GM12878 (cell line): ENCODE measurements at regions not wholly inside any gene's neighbourhood (a gene's known extent, or its start where the extent isn't known, plus 50 kb on each side); places are given as distances from the start of the nearest gene placed in this dataset.

ENCODE experiments used
- ATAC-seq: fragments of 200-7000 bp; cut with Tn5 transposase; 3 replicates; pipeline ENCODE4 v1.9.1; 2020; ENCODE audit warnings: mild to moderate bottlenecking, moderate library complexity
- BruUV-seq: library from RNA; stranded (reverse); fragments of 400-500 nt; replicated peaks from 2 replicates; lab custom pipeline; 2021; lab: Mats Ljungman, UMichigan
- CTCF ChIA-PET: fragments of 300-600 bp; sonication (Branson Sonifier 250); formaldehyde crosslinking; extraction: SDS; loops from one replicate; lab custom pipeline; 2021; ENCODE audit warnings: inconsistent platforms; lab: Yijun Ruan, JAX
- POLR2A ChIA-PET: fragments of 350-600 bp; formaldehyde crosslinking; extraction: SDS; loops from one replicate; lab custom pipeline; 2021; ENCODE audit warnings: inconsistent platforms; lab: Charles Lee
- RAD21 ChIA-PET: fragments of 300-600 bp; sonication (Branson Sonifier 250); formaldehyde crosslinking; loops from one replicate; lab custom pipeline; 2023; ENCODE audit warnings: antibody characterized with exemption; ENCODE audit not compliant: unreplicated experiment; lab: Charles Lee
- SMC1A ChIA-PET: fragments of 300-600 bp; sonication (Branson Sonifier 250); formaldehyde crosslinking; loops from one replicate; lab custom pipeline; 2023; ENCODE audit not compliant: unreplicated experiment, uncharacterized antibody; lab: Charles Lee
- DNase-seq: peaks from one replicate; pipeline ENCODE4 v3.0.0-alpha.2; 2011; ENCODE audit warnings: low read depth, low spot score
- FAIRE-seq: peaks from 3 replicates; lab custom pipeline; 2011; peaks lifted over from hg19 to GRCh38; lab: Jason Lieb, UNC
- H2AFZ ChIP-seq: 2 replicates; pipeline ENCODE4 v1.6.0; 2011; ENCODE audit warnings: low read depth, low read length, control low read depth; ENCODE audit not compliant: control insufficient read depth
- H3K27ac ChIP-seq: 2 replicates; pipeline ENCODE4 v1.5.1; 2011; ENCODE audit warnings: control low read depth; ENCODE audit not compliant: control insufficient read depth, insufficient read depth
- H3K27me3 ChIP-seq, 2 experiments: replicated peaks in 1 of 2; 2 replicates each; pipeline versions ENCODE4 v1.6.0 to v1.6.1; 2011; ENCODE audit warnings: low read length in 1 of 2; ENCODE audit not compliant: control insufficient read depth in 2 of 2, insufficient read depth in 2 of 2
- H3K36me3 ChIP-seq, 2 experiments: 2 replicates each; pipeline ENCODE4 v1.5.1; 2011; ENCODE audit warnings: low read length in 1 of 2; ENCODE audit not compliant: control insufficient read depth in 2 of 2, insufficient read depth in 2 of 2
- H3K4me1 ChIP-seq: 2 replicates; pipeline ENCODE4 v1.6.1; 2011; ENCODE audit warnings: mild to moderate bottlenecking, low read length, moderate library complexity, mixed read lengths; ENCODE audit not compliant: control insufficient read depth, insufficient read depth
- H3K4me2 ChIP-seq: 2 replicates; pipeline ENCODE4 v1.6.0; 2011; ENCODE audit warnings: control low read depth; ENCODE audit not compliant: control insufficient read depth, insufficient read depth
- H3K4me3 ChIP-seq: fragments of 200-600 bp; sonication (generic); 2 replicates; pipeline ENCODE4 v1.5.1; 2016
- H3K79me2 ChIP-seq: 2 replicates; pipeline ENCODE4 v1.6.0; 2011; ENCODE audit warnings: low read length; ENCODE audit not compliant: control insufficient read depth, insufficient read depth
- H3K9ac ChIP-seq: 2 replicates; pipeline ENCODE4 v1.8.0; 2011; ENCODE audit warnings: low read length, control low read depth, mixed read lengths; ENCODE audit not compliant: control insufficient read depth, insufficient read depth
- H3K9me3 ChIP-seq: replicated peaks from 3 replicates; pipeline ENCODE4 v1.5.1; 2011; ENCODE audit warnings: mild to moderate bottlenecking, low read length; ENCODE audit not compliant: control insufficient read depth, insufficient read depth
- H4K20me1 ChIP-seq: 2 replicates; pipeline ENCODE4 v1.6.0; 2011; ENCODE audit not compliant: control insufficient read depth, insufficient read depth
- BMI1 ChIP-seq: fragments of 450-650 bp; IDR thresholded peaks from 2 replicates; pipeline ENCODE4 v1.6.1; 2016; ENCODE audit warnings: mild to moderate bottlenecking, moderate library complexity, borderline replicate concordance
- EED ChIP-seq: sonication (generic); IDR thresholded peaks from 2 replicates; pipeline ENCODE4 v1.6.1; 2016; ENCODE audit warnings: antibody characterized with exemption, low read depth
- NBN ChIP-seq: fragments of 450-650 bp; IDR thresholded peaks from 2 replicates; pipeline ENCODE4 v1.6.1; 2016
- PML ChIP-seq: IDR thresholded peaks from 2 replicates; pipeline ENCODE4 v1.6.1; 2012; ENCODE audit warnings: low read length, inconsistent platforms
- RBBP5 ChIP-seq: fragments of 200-600 bp; sonication (generic); conservative IDR thresholded peaks from 2 replicates; pipeline ENCODE4 v1.6.1; 2016
- SP1 ChIP-seq: IDR thresholded peaks from one replicate; pipeline ENCODE4 v1.6.1; 2011; ENCODE audit warnings: low read depth, low read length
- TARDBP ChIP-seq: IDR thresholded peaks from 2 replicates; pipeline ENCODE4 v1.6.1; 2016; ENCODE audit warnings: borderline replicate concordance
- in situ Hi-C: fragments of 300-500 bp; cut with MboI; formaldehyde crosslinking; loops from 9 replicates; pipeline ENCODE4 v1.14.3; 2018; ENCODE audit warnings: mixed read lengths
- intact Hi-C: fragments of 100-400 bp; cut with micrococcal nuclease; formaldehyde crosslinking; loops from one replicate; pipeline ENCODE4 v1.14.2; 2022; ENCODE audit not compliant: unreplicated experiment
- TF ChIP-seq, protein P1 (sequence below): IDR thresholded peaks from 2 replicates; pipeline ENCODE4 v1.6.1; 2012; ENCODE audit warnings: mild to moderate bottlenecking, low read depth, low read length
- TF ChIP-seq, protein P2 (sequence below): IDR thresholded peaks from 2 replicates; pipeline ENCODE4 v1.6.1; 2011; ENCODE audit warnings: mild to moderate bottlenecking, low read depth, low read length, moderate library complexity; ENCODE audit not compliant: insufficient replicate concordance
- TF ChIP-seq, protein P3 (sequence below): fragments of 450-650 bp; IDR thresholded peaks from 2 replicates; pipeline ENCODE4 v1.6.1; 2017; ENCODE audit warnings: low read depth, mild to moderate bottlenecking, moderate library complexity

DNA sequence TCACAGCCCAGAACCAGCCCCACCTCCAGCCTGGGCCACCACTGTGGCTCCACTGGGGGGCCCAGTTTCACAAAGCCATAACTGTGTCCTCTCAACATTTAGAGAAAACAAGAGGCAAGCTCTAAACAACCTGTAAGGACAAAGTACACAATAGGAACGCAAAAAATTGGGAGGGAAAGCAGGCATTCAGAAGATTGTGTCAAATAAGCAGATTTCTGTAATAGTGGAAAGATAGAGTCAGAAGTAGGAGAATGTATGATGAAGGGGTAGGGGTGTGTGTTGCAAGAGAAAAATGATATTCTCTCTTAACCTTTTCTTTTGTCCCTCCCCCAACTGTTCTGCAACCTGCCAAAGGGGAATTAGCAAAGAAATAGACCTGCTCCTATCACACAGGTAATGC lies 449.9 kb upstream of the NPVF start (continued):
- TF ChIP-seq, protein P1, sequence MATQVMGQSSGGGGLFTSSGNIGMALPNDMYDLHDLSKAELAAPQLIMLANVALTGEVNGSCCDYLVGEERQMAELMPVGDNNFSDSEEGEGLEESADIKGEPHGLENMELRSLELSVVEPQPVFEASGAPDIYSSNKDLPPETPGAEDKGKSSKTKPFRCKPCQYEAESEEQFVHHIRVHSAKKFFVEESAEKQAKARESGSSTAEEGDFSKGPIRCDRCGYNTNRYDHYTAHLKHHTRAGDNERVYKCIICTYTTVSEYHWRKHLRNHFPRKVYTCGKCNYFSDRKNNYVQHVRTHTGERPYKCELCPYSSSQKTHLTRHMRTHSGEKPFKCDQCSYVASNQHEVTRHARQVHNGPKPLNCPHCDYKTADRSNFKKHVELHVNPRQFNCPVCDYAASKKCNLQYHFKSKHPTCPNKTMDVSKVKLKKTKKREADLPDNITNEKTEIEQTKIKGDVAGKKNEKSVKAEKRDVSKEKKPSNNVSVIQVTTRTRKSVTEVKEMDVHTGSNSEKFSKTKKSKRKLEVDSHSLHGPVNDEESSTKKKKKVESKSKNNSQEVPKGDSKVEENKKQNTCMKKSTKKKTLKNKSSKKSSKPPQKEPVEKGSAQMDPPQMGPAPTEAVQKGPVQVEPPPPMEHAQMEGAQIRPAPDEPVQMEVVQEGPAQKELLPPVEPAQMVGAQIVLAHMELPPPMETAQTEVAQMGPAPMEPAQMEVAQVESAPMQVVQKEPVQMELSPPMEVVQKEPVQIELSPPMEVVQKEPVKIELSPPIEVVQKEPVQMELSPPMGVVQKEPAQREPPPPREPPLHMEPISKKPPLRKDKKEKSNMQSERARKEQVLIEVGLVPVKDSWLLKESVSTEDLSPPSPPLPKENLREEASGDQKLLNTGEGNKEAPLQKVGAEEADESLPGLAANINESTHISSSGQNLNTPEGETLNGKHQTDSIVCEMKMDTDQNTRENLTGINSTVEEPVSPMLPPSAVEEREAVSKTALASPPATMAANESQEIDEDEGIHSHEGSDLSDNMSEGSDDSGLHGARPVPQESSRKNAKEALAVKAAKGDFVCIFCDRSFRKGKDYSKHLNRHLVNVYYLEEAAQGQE, result no peak
- TF ChIP-seq, protein P2, sequence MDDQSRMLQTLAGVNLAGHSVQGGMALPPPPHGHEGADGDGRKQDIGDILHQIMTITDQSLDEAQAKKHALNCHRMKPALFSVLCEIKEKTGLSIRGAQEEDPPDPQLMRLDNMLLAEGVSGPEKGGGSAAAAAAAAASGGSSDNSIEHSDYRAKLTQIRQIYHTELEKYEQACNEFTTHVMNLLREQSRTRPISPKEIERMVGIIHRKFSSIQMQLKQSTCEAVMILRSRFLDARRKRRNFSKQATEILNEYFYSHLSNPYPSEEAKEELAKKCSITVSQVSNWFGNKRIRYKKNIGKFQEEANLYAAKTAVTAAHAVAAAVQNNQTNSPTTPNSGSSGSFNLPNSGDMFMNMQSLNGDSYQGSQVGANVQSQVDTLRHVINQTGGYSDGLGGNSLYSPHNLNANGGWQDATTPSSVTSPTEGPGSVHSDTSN, result no peak

DNA sequence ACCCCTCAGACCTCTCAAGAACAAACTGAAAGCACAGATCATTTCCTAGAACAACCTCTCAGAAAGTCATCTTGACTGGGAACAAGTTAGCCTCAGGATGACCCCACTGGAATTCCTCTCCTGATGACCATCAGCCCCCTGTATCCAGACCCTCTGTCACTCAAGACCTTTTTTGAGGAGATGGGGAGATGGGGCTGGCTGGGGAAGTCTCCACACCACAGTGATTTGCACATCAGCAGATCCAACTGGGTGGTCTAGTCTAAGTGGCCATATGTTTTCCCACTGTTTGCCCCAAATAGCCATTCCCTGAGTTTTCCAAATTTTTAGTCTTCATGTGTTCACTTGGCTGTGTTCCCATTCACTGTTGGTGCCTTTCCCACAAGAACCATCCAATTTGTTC lies 452.4 kb upstream of the NPVF start:
- Histone ChIP-seq H3K4me2 (no peak overlapping the region), H3K79me2 (no peaks in the 10 kb centered on the region), H3K9ac (no peak overlapping the region), H3K27me3 (peaks cover 0 to 4% of the 10 kb centered on the region in 2 experiments; a peak in 3 of 4 replicates), H3K9me3 (no peaks in the 10 kb centered on the region), H3K4me1 (no peaks in the 10 kb centered on the region), H3K36me3 (no peaks in the 10 kb centered on the region), H4K20me1 (no peaks in the 10 kb centered on the region), H2AFZ (no peak overlapping the region), H3K27ac (no peak overlapping the region), H3K4me3 (no peak overlapping the region)
- no peak for ATAC-seq
- in situ Hi-C loops, result no loop called here
- POLR2A ChIA-PET, result no interaction called here
- BruUV-seq, result no TSS peak
- DNase-seq, result no peak
- no peak for FAIRE-seq
- no peak for TF ChIP-seq RBBP5
- TF ChIP-seq EED, result no peak
- no peak for TF ChIP-seq PML
- TF ChIP-seq SP1, result no peak
- no peak for TF ChIP-seq BMI1
- no peak for TF ChIP-seq TARDBP
- no peak for TF ChIP-seq NBN
- TF ChIP-seq, protein P3, sequence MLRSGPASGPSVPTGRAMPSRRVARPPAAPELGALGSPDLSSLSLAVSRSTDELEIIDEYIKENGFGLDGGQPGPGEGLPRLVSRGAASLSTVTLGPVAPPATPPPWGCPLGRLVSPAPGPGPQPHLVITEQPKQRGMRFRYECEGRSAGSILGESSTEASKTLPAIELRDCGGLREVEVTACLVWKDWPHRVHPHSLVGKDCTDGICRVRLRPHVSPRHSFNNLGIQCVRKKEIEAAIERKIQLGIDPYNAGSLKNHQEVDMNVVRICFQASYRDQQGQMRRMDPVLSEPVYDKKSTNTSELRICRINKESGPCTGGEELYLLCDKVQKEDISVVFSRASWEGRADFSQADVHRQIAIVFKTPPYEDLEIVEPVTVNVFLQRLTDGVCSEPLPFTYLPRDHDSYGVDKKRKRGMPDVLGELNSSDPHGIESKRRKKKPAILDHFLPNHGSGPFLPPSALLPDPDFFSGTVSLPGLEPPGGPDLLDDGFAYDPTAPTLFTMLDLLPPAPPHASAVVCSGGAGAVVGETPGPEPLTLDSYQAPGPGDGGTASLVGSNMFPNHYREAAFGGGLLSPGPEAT, result no peak
- SMC1A ChIA-PET, result no interaction called here
- CTCF ChIA-PET, result no interaction called here
- RAD21 ChIA-PET, result no interaction called here
- intact Hi-C loops, result no loop called here
